ENCODE measurements at regions not wholly inside any gene's neighbourhood (a gene's known extent, or its start where the extent isn't known, plus 50 kb on each side); places are given as distances from the start of the nearest gene placed in this dataset.

DNA sequence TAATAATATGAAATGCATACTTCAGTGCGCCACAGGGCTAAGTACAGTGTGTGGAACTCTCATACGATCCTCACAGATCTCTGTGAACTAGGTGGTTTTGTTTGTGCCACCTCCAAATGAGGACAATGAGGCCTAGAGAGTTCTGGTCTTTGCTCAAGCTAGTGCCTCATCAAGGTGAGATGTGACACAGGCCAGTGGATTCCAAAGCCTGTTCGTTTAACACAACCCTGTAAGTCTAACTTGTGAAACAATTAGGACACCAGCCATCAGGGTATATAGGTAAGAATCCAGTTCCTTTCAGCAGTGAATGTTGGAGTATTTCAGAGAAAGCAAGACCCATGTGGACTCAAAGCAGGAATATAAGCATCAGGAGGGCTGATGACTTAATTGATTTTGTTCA, 130.7 kb upstream of the GAS1 start:
- CTCF ChIA-PET: no interaction called here
- DNase-seq: no peak
- TF ChIP-seq EZH2 (IDR thresholded peaks at IDR 0.05; ENCODE audit: low read depth) (no peak), CTCF (conservative IDR thresholded peaks at IDR 0.05) (no peak)
- Histone ChIP-seq H3K4me2 (no peak overlapping the region), H3K4me1 (replicated peaks; ENCODE audit: insufficient read depth) (0 out of 2 replicates have a peak, but pooled peaks cover 9% of the 10 kb centered on the region), H4K20me1 (ENCODE audit: insufficient read depth) (no peaks in the 10 kb centered on the region), H3K9me2 (ENCODE audit: insufficient read depth) (no peaks in the 10 kb centered on the region), H3K9me3 (ENCODE audit: insufficient read depth, low read depth) (no peaks in the 10 kb centered on the region; the same call in 1 of the 2 replicates), H3F3A (ENCODE audit: insufficient read depth, low read depth) (peaks cover 6% of the 10 kb centered on the region; the same call in 1 of the 2 replicates), H3K27ac (no peak overlapping the region), H3K36me3 (ENCODE audit: low read depth) (no peaks in the 10 kb centered on the region), H2AFZ (no peak overlapping the region), H3K79me2 (ENCODE audit: low read depth) (no peaks in the 10 kb centered on the region), H3K27me3 (ENCODE audit: insufficient read depth, low read depth) (no peaks in the 10 kb centered on the region), H3K4me3 (no peak overlapping the region)
- POLR2A ChIA-PET (ENCODE audit: unreplicated experiment): no interaction called here
- intact Hi-C loops (cut with micrococcal nuclease; ENCODE audit: unreplicated experiment): no loop called here
- BruUV-seq (replicated peaks): no TSS peak

DNA sequence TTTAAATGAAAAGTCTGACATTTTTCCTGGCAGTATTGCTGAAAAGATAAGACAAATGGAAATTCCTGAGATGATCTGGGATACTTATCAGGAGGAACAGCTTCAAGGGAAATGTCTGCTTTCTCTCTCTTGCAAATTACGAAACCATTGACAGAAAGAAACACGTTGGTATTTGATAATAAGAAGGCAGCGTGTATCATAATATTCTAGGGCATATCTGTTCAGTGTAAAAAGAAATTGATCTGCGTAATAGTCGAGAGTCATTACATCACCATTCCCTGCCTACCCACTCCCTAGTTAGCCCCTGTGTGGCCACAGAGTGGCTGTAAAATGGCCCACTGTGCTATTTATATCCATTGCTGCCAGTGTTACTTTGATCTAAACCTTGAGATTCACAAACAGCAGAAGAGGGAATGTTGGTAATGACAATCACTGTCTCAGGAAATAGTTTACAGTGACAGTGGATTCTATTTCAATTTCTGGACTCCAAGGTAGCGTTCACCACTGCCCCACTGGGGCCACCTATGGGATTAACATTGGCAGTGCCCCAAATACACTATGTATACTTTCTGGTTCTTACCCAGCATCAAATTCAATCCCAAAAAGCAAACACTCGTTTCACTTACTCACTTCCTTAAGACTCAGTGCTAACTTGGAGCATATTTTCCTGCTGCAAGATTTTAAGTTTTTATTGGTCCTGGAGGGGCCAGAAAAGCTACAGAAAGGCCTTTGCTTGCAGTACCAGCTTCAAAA, 133.4 kb upstream of the GAS1 start:
- Histone ChIP-seq H3K9me3 (ENCODE audit: insufficient read depth, low read depth) (no peaks in the 10 kb centered on the region; the same call in 1 of the 2 replicates), H3K4me1 (replicated peaks; ENCODE audit: insufficient read depth) (0 out of 2 replicates have a peak, but pooled peaks cover 9% of the 10 kb centered on the region), H3F3A (ENCODE audit: insufficient read depth, low read depth) (peaks cover 6% of the 10 kb centered on the region; the same call in 1 of the 2 replicates), H3K27ac (no peak overlapping the region), H3K4me3 (no peak overlapping the region), H3K36me3 (ENCODE audit: low read depth) (no peaks in the 10 kb centered on the region), H2AFZ (no peak overlapping the region), H3K79me2 (ENCODE audit: low read depth) (no peaks in the 10 kb centered on the region), H4K20me1 (ENCODE audit: insufficient read depth) (no peaks in the 10 kb centered on the region), H3K4me2 (no peak overlapping the region), H3K27me3 (ENCODE audit: insufficient read depth, low read depth) (no peaks in the 10 kb centered on the region), H3K9me2 (ENCODE audit: insufficient read depth) (no peaks in the 10 kb centered on the region)
- intact Hi-C loops (cut with micrococcal nuclease; ENCODE audit: unreplicated experiment): no loop called here
- CTCF ChIA-PET: no interaction called here
- DNase-seq: no peak
- TF ChIP-seq EZH2 (IDR thresholded peaks at IDR 0.05; ENCODE audit: low read depth) (no peak), CTCF (conservative IDR thresholded peaks at IDR 0.05) (peak; percentile 42; the same call in 1 of the 2 replicates)
- BruUV-seq (replicated peaks): no TSS peak
- POLR2A ChIA-PET (ENCODE audit: unreplicated experiment): no interaction called here

- H3K4me3 ChIP-seq: no peak overlapping the region
- no peak overlapping the region for H3K4me2 ChIP-seq
- 0 out of 2 replicates have a peak, but pooled peaks cover 8% of the 10 kb centered on the region for H3K4me1 ChIP-seq (replicated peaks; ENCODE audit: insufficient read depth)
- H3K36me3 ChIP-seq (ENCODE audit: low read depth): no peaks in the 10 kb centered on the region
- H3F3A ChIP-seq (ENCODE audit: insufficient read depth, low read depth): peaks cover 6% of the 10 kb centered on the region; the same call in 1 of the 2 replicates
- H3K79me2 ChIP-seq (ENCODE audit: low read depth): no peaks in the 10 kb centered on the region
- DNase-seq: no peak
- no peak overlapping the region for H2AFZ ChIP-seq
- TF ChIP-seq CTCF (conservative IDR thresholded peaks at IDR 0.05): no peak
- TF ChIP-seq EZH2 (IDR thresholded peaks at IDR 0.05; ENCODE audit: low read depth): no peak
- no peaks in the 10 kb centered on the region for H3K27me3 ChIP-seq (ENCODE audit: insufficient read depth, low read depth)
- POLR2A ChIA-PET (ENCODE audit: unreplicated experiment): no interaction called here
- H3K9me2 ChIP-seq (ENCODE audit: insufficient read depth): no peaks in the 10 kb centered on the region
- intact Hi-C loops (cut with micrococcal nuclease; ENCODE audit: unreplicated experiment): no loop called here
- BruUV-seq (replicated peaks): no TSS peak
- no peaks in the 10 kb centered on the region; the same call in 1 of the 2 replicates for H3K9me3 ChIP-seq (ENCODE audit: insufficient read depth, low read depth)
- CTCF ChIA-PET: no interaction called here
- H4K20me1 ChIP-seq (ENCODE audit: insufficient read depth): no peaks in the 10 kb centered on the region
- H3K27ac ChIP-seq: no peak overlapping the region
These were observed 134.2 kb upstream of the GAS1 start for GRCh38 chr9:87081503-87081902.
